ENCODE measurements at regions not wholly inside any gene's neighbourhood (a gene's known extent, or its start where the extent isn't known, plus 50 kb on each side); places are given as distances from the start of the nearest gene placed in this dataset.

- FAIRE-seq (no peak), DNase-seq (ENCODE audit: insufficient read length, low spot score) (no peak)
Observed at GRCh38 chr21:35366394-35367080, 317.4 kb upstream of the RUNX1 start.

DNA sequence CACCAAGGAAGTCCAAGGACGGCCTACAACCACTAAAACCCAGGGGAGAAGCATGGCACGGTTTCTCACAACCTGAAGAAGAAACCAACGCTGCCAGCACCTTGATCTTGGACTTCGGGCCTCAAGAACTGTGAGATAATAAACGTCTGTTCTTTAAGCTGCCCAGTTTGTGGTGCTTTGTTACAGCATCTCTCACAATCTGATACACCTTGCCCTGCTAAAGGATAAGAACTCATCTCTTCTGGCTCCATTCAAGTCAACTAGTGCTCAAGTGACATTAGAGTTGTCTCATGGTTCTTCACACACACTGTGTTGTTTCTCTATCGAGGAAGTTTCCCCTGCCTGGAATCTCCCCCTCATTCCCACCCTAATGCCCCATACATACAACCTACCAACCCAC, 314.4 kb upstream of the RUNX1 start:
- FAIRE-seq = no peak

GRCh38 chr21:35361988-35362387, 312.9 kb upstream of the RUNX1 start:
- FAIRE-seq (no peak), DNase-seq (ENCODE audit: insufficient read length, low spot score) (no peak)

More for the DNA sequence above, 314.4 kb upstream of the RUNX1 start:
- no peak for DNase-seq (ENCODE audit: insufficient read length, low spot score)

GRCh38 chr21:35360870-35361570, 311.9 kb upstream of the RUNX1 start:
- DNase-seq (ENCODE audit: insufficient read length, low spot score) (no peak), FAIRE-seq (no peak)

GRCh38 chr21:35359076-35359475, 310.0 kb upstream of the RUNX1 start:
- no peak for DNase-seq (ENCODE audit: insufficient read length, low spot score)
- FAIRE-seq = no peak

DNA sequence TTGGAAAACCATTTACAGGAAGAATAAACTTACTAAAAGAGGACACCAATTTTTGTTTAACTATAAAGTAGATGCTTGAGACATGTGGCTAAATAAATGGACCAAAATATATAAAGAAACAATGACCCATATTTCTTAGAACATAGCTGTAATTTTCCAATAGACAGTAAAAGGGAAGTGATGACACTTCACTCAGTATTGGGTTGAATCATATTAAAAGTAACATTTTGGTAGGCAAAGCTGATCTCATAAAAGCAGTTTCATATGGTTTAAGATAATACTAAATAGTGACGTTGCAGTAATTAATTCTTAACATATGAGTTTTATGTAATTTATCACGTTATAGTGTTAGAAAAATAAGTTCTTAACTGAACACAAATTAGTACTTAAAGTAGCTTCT, 308.9 kb upstream of the RUNX1 start:
- DNase-seq (ENCODE audit: insufficient read length, low spot score) (no peak), FAIRE-seq (no peak)

GRCh38 chr21:35357041-35357780, 308.1 kb upstream of the RUNX1 start:
- no peak for DNase-seq (ENCODE audit: insufficient read length, low spot score)
- no peak for FAIRE-seq

DNA sequence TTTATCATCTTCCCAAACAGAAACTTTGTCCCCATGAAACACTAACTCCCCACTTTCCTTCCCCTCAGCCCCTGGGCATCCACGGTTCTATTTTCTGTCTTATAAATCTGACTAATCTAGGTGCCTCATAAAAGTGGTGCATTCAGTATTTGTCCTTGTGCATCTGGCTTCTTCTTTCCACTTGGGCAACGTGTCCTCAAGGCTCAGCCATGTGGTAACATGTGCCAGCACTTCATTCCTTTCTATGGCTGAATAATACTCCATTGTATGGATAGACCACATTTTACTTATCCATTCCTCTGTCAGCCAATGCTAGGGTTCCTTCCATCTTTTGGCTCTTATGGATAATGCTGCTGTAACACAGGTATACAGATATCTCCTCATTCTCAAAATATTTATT, 305.0 kb upstream of the RUNX1 start:
- DNase-seq (ENCODE audit: insufficient read length, low spot score) (no peak), FAIRE-seq (no peak)

DNA sequence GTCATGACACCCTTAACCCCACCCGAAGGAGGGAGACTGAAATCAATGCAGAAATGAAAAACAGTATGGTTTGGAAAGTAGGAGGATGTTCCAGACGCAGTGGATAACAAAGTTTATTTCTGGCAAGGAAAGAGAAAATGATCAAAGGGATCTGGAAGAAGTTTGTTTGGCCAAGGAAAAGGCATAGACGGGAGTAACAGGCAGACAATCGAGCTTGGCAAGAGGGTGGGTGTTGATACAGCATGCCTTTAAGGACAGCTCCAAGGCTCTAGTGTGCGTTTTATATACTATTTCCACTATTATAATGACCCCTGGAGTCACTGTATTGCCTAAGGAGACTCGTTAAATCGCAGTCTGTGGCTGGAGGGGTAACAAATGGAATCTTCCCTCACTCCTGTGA, 303.7 kb upstream of the RUNX1 start:
- FAIRE-seq (no peak), DNase-seq (ENCODE audit: insufficient read length, low spot score) (no peak)

- FAIRE-seq (no peak), DNase-seq (ENCODE audit: insufficient read length, low spot score) (no peak)
Observed at GRCh38 chr21:35352066-35352770, 303.1 kb upstream of the RUNX1 start.

- no peak for FAIRE-seq
- DNase-seq (ENCODE audit: insufficient read length, low spot score) = no peak
Observed at GRCh38 chr21:35351434-35351833, 302.3 kb upstream of the RUNX1 start.

DNA sequence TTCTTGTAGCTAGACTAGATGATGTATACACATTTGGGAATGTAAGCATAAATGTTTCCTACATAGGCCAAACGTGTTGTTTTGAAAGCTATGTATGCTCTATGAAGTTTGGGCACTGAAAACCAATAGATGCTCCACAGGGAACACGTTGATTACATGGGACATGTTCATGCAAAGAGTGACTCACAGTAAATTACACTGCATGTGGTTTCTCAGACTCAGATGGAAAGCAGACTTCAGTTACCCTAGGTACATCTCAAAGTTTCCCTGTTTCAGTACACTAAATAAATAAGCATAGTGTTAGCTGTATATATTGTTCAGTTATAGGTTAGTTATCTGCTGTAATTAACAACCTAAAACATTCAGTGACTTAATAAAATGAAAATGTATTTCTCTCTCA, 301.9 kb upstream of the RUNX1 start:
- FAIRE-seq = no peak
- DNase-seq (ENCODE audit: insufficient read length, low spot score) = no peak

GRCh38 chr21:35349376-35350080, 300.4 kb upstream of the RUNX1 start:
- DNase-seq (ENCODE audit: insufficient read length, low spot score) = no peak
- no peak for FAIRE-seq

DNA sequence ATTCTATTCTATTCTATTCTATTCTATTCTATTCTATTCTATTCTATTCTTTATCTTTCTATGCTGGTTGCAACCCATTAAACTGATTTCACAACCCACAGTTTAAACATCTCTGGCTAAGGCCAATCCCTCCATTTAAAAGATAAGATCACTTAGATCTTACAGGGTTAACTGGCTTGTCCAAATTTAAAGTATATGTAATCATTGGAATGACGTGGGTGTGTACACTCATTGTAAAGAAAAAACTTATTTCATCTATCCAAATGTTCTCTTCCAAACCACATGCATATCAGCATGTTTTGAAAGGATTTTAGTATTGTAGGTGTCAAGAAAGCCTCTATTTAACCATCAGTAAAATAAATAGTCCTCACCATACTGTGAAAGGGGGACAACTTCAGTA, 299.6 kb upstream of the RUNX1 start:
- FAIRE-seq (no peak), DNase-seq (ENCODE audit: insufficient read length, low spot score) (no peak)

DNA sequence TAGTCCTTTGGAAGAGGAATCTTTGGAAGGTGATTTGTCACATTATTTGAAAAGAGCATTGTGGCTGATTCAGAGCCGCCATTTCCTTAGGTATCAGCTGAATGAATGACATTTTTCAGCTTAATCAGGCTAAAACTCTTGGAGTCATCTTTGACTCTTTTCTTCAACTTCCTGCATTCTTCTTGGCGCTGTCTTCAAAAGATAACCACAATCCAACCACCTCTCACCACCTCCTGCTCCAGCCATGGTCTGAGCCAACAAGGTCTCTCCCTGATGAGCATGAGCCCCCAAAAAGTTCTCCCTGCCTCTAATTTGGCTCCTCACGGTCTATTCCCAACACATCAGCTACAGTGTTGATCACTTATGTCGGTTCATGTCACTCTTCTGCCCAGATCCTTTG, 297.6 kb upstream of the RUNX1 start:
- no peak for DNase-seq (ENCODE audit: insufficient read length, low spot score)
- FAIRE-seq = no peak

- DNase-seq (ENCODE audit: insufficient read length, low spot score) (no peak), FAIRE-seq (no peak)
Observed at GRCh38 chr21:35345954-35346353, 296.9 kb upstream of the RUNX1 start.

DNA sequence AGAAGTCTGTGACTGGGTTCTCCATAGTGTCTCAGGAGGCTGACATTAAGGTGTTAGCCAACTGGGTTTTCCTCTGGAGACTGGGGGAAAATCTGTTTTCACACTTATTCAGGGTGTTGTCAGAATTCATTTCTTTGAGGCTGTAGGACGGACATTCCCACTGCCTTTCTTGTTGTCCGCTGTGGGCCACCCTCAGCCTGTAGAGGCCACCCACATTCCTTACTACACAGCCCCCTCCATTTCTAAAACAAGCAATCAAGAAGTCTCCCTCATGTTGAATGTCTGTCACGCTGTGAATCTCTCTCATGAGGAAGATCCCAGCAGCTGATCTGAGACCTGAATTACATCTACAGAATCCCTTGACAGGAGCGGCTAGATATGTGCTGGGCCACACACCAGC, 295.5 kb upstream of the RUNX1 start:
- DNase-seq (ENCODE audit: insufficient read length, low spot score) (no peak), FAIRE-seq (no peak)

DNA sequence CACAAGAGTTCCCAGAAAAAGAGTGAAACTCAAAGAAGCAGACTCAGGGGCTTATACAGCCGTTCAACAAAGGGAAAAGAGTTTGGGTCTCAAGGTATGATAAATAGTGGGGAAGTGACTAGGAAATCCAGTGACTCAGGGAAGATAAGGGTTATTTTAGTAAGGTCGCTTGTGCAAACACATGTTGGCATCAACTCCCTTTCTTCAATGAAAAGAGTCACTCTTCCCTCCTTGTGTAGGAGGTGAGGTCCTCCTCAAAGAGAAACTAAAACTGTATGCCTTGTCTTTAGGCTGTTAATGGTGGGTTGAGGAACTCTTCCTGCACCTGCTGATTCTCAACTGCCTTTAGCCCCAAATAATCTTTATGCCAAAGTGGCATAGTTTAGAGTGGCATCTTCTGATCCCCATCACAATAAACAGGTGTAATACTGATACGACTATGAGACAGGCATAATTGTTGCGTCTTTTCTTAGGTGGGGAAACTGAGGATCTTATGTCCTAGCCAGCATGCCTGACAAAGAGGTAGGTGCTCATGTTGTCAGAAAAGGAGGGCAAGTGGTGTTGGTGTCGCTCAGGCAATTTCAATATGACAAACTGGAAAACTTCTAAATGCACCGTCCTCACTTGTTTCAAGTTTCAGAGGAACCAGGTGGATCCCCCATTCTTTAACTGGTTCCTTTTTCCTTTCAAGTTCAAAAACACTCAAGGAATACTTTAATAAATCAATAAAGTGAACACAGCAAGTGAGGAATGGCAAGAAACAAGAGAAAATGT, 294.1 kb upstream of the RUNX1 start:
- FAIRE-seq (no peak), DNase-seq (ENCODE audit: insufficient read length, low spot score) (no peak)

- FAIRE-seq = peak; percentile 4
- peak; percentile 19 for DNase-seq (ENCODE audit: insufficient read length, low spot score)
Observed at GRCh38 chr21:35342440-35342839, 293.3 kb upstream of the RUNX1 start.

DNA sequence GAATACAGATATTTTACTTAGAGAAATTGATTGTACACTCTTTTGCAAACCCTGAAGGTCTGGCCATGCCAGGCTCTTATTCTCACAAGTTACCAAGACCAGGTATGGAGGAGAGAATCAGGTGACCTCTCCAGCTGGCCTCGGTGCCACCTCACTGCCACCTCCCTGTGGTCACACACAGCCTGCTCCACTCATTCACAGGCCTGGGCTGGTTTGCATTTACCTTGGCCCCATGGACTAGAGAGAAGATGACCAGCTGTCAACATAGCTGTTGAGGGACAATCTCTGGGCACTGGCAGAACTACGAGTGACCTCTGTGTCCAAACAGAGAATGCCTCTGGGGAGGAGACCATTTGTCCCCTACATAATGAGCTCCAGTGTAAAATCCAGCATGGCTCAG, 291.2 kb upstream of the RUNX1 start:
- FAIRE-seq (no peak), DNase-seq (ENCODE audit: insufficient read length, low spot score) (no peak)

Data from GM19239 (cell line).